ENCODE measurements at regions not wholly inside any gene's neighbourhood (a gene's known extent, or its start where the extent isn't known, plus 50 kb on each side); places are given as distances from the start of the nearest gene placed in this dataset.

- TF ChIP-seq CHD7 (IDR thresholded peaks at IDR 0.05; ENCODE audit: insufficient replicate concordance, low read length) (no peak), CHD2 (IDR thresholded peaks at IDR 0.05; ENCODE audit: low read length) (no peak), RNF2 (IDR thresholded peaks at IDR 0.05; ENCODE audit: borderline replicate concordance, low read depth, low read length, missing control alignments, poor library complexity, severe bottlenecking) (no peak), CTBP2 (IDR thresholded peaks at IDR 0.05; ENCODE audit: borderline replicate concordance, insufficient read depth, insufficient read length, low read length) (no peak), JUN (IDR thresholded peaks at IDR 0.05; ENCODE audit: low read depth, low read length) (no peak), USF2 (IDR thresholded peaks at IDR 0.05; ENCODE audit: low read length) (no peak), POU5F1 (IDR thresholded peaks at IDR 0.05; ENCODE audit: low read depth, low read length) (no peak), CBX5 (IDR thresholded peaks at IDR 0.05; ENCODE audit: low read depth, low read length) (no peak), CBX8 (IDR thresholded peaks at IDR 0.05; ENCODE audit: borderline replicate concordance, low read depth, low read length) (no peak), SP2 (IDR thresholded peaks at IDR 0.05; ENCODE audit: low read length) (no peak), SP1 (IDR thresholded peaks at IDR 0.05; ENCODE audit: low read depth, low read length) (no peak)
Measured at GRCh38 chr14:51520087-51520486, 131.6 kb upstream of the FRMD6 start (continued).

Measured in H1 (cell line).